Urinary bladder (tissue), 3 donors: ENCODE measurements at regions not wholly inside any gene's neighbourhood (a gene's known extent, or its start where the extent isn't known, plus 50 kb on each side); places are given as distances from the start of the nearest gene placed in this dataset.
"Not testable (repeated sequence)": the region's sequence is repeated elsewhere in the genome, so short reads cannot be mapped to it uniquely, and the experiment has no call there.

ENCODE experiments used
- DNase-seq: peaks from one replicate; pipeline ENCODE4 v3.0.0-alpha.2; 2015; ENCODE audit errors: extremely low spot score
- H3K27ac ChIP-seq: one replicate; pipeline ENCODE4 v1.5.1; 2013; ENCODE audit warnings: low read depth, mild to moderate bottlenecking, moderate library complexity
- H3K36me3 ChIP-seq: one replicate; pipeline ENCODE4 v1.6.1; 2013; ENCODE audit warnings: mild to moderate bottlenecking, moderate library complexity; ENCODE audit not compliant: insufficient read depth
- H3K4me1 ChIP-seq: one replicate; pipeline ENCODE4 v1.6.1; 2013; ENCODE audit warnings: mild to moderate bottlenecking, moderate library complexity; ENCODE audit not compliant: insufficient read depth
- H3K4me3 ChIP-seq: one replicate; pipeline ENCODE4 v1.5.1; 2013; ENCODE audit warnings: low read depth, low read length
- WGBS: extraction: QIAGEN DNeasy Blood & Tissue Kit; methylation state at CpG from one replicate; pipeline ENCODE4 v1.1.7; 2013; 5-methylcytosine and 5-hydroxymethylcytosine counted together
- donor health status: healthy with polysubstance abuse.
- donor health status: healthy.

DNA sequence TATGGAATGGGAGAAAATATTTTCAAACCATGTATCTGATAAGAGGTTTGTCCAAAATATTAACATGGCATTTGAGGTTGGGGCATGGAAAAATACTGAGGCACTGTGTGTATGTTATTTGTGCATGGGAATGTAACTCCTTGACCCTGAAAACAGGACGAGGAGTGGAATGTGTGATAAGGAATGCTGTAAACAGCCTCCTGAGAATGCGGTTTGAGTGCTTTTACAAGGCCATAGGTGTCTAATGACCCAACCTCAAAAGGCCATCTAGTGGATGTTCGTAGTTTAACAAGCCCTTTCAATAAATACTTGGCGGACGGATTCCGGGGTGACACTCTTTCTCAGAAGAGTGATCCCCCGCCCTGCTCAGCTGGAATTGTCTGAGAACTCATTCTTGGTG is 162.9 kb upstream of the USP9X start:
- no peak overlapping the region for H3K4me3 ChIP-seq
- no peaks in the 10 kb centered on the region for H3K4me1 ChIP-seq
- no peaks in the 10 kb centered on the region for H3K36me3 ChIP-seq
- 47% methylated on average over 7 of the region's 7 CpGs for WGBS
- H3K27ac ChIP-seq, result no peak overlapping the region
- DNase-seq, result no peak

DNA sequence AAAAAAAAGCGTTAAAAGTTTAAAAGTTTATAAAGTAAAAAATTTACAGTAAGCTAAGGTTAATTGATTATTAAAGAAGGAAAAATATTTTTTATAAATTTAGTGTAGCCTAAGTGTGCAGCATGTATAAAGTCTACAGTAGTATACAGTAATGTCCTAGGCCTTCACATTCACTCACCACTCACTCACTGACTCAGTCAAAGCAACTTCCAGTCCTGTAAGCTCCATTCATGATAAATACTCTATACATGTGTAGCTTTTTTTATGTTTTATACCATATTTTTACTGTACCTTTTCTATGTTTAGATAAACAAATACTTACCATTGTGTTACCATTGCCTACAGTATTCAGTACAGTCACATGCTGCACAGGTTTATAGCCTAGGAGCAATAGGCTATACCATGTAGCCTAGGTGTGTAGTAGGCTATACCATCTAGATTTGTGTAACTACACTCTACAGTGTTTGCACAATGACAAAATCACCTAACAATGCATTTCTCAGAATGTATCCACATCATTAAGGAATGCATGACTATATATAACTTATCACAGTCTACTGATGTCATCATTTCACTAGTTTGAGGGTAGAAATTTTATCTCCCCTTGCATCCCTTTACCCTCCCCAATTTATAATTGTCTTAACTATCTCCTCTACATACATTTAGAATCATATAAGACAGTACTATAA is 158.4 kb upstream of the USP9X start:
- WGBS, result 95% methylated on average over 1 of the region's 1 CpG
- DNase-seq, H3K27ac ChIP-seq, H3K36me3 ChIP-seq, H3K4me1 ChIP-seq, H3K4me3 ChIP-seq: not testable (repeated sequence)

DNA sequence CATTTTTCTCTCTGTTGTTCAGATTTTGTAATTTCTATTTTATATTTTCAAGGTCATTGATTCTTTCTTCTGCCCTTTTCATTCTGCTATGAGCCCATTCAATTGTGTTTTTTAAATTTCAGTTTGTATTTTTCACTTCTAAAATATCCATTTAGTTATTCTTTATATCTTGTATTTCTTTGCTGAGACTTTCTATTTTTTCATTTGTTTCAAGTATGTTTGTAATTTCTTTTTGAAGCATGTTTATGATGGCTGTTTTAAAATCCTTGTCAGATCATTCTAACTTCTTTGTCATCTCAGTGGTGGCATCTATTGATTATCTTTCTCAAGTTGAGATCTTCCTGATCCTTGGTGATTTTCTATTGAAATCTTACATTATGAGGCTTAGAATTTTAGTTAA is 157.2 kb upstream of the USP9X start:
- no peak for DNase-seq
- H3K36me3 ChIP-seq, result no peaks in the 10 kb centered on the region
- no peak overlapping the region for H3K4me3 ChIP-seq
- H3K27ac ChIP-seq, result no peak overlapping the region
- H3K4me1 ChIP-seq, result no peaks in the 10 kb centered on the region

DNA sequence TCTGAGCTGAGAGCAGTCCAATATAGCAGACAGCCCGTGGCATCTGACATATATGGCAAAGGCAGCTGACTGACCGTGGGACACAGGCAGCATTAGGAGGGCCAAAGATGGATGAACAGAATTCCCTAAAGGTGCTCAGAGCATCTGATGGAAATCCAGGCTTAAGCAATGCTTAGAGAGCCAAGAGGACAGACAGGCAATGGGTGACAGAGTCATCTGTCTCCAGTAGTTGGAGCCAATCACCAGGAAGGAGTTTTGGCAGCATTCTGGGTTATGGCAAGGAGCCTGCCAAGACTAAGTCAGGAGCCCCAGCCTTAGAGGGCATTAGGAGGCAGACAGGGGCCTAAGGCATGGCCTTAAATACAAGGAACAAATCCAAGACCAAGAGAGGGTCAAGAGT is 153.3 kb upstream of the USP9X start:
- Histone ChIP-seq H3K27ac (no peak overlapping the region), H3K4me1 (no peaks in the 10 kb centered on the region), H3K36me3 (no peaks in the 10 kb centered on the region), H3K4me3 (no peak overlapping the region)
- WGBS, result 65% methylated on average over 2 of the region's 2 CpGs
- DNase-seq, result no peak

DNA sequence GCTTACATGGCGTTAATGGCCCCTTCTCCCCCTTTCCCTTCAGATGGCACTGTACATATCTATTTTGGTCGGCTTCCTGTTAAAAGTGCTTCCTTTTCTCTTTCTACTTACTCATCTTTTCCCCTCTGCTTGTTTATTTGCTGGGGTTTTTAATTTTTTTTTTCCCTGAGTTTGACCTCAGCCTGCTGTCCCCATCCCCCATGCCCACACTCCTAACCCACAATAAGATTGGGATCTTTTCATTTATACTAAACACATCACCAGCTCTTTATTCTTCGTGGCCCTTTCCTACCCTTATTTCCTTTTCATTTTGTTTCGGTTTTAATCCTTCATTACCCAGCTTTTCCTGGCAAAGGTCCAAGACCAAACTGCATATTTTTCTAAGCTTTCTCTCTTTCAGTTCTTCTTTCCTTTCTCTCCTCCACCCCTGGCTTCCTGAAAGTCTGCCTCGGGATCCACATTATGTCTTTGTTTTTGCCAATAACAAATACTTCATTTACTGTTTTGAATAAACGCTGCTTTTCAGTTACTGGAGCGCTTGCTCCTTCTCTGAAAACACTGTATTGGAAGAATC is 152.0 kb upstream of the USP9X start:
- 8% methylated on average over 7 of the region's 7 CpGs for WGBS
- no peaks in the 10 kb centered on the region for H3K4me1 ChIP-seq
- DNase-seq, result peak; percentile 28
- H3K27ac ChIP-seq, result peak overlapping the region; percentile 23
- H3K36me3 ChIP-seq, result no peaks in the 10 kb centered on the region
- peak overlapping the region; percentile 31 for H3K4me3 ChIP-seq

DNA sequence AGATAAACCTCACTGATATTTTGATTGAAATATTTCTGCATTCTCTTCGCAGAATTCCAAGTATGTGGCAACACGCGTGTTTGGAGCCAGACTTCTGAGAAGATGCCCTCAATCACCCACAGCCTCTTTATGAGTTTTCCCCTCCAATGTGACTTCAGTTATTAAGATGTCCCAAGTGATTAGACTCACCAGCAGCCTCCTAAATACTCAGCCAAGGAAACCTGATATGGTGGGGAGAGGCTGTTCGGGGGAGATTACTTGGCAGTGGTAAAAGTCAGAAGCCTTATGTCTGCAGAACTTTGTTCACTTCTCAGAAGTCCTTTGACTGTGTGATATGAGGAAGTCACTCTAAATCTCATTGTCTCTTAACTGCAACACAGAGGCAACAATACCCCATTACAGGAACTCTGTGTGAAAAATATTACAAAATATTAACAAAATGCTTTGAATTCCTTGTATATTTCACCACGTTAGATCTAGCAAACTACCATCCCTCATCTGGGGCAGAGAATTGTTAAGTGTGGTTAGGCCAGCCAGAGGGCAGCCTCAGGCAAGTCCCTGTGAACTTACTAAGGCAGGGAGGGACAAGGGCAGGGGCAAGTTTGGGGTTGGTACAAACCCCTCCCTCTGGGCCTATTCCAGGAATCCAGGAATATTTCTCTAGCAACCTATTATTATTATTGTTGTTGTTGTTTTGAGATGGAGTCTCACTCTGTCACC is 151.4 kb upstream of the USP9X start:
- 3% methylated on average over 5 of the region's 5 CpGs for WGBS

DNA sequence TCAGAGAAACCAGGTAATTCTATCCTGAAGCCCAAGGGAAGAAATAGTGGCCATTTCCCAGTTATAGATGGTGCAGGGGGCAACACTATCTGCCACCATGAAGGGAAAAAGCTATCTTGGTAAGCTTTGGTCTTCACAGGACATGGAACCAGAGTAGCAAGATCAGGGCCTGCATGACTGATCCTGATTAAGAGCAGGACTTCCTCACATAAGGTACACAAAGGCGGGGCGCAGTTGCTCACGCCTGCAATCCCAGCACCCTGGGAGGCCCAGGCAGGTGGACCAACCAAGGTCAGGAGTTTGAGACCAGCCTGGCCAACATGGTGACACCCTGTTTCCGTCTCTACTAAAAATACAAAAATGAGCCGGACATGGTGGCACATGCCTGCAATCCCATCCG is 148.4 kb upstream of the USP9X start:
- Histone ChIP-seq H3K36me3 (no peaks in the 10 kb centered on the region), H3K4me1 (no peaks in the 10 kb centered on the region), H3K4me3 (no peak overlapping the region), H3K27ac (no peak overlapping the region)
- DNase-seq, result no peak
- WGBS, result 98% methylated on average over 6 of the region's 6 CpGs

More for the DNA sequence above, 151.4 kb upstream of the USP9X start:
- peak; percentile 29 for DNase-seq
- Histone ChIP-seq H3K36me3 (no peaks in the 10 kb centered on the region), H3K4me3 (peak overlapping the region; percentile 31), H3K4me1 (no peaks in the 10 kb centered on the region), H3K27ac (peak overlapping the region; percentile 18)

DNA sequence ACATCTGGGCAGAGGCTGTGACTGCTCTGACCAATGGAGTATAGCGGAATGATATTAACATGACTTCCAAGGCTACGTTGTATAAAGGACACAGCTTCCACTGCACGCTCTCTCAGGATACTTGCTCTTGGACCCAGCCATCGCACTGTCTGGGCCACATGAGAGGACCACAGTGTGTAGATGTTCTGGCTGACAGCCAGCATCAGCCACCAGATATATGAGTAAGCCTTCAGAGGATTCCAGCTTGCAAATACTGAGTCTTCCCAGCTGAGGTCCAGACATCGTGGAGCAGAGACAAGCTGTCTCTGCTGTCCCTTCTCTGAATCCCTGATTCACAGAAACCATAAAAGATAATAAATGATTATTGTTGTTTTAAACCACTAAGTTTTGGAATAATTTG is 146.8 kb upstream of the USP9X start:
- WGBS, result 60% methylated on average over 5 of the region's 5 CpGs
- Histone ChIP-seq H3K27ac (no peak overlapping the region), H3K4me1 (no peaks in the 10 kb centered on the region), H3K36me3 (no peaks in the 10 kb centered on the region), H3K4me3 (no peak overlapping the region)
- DNase-seq, result no peak

DNA sequence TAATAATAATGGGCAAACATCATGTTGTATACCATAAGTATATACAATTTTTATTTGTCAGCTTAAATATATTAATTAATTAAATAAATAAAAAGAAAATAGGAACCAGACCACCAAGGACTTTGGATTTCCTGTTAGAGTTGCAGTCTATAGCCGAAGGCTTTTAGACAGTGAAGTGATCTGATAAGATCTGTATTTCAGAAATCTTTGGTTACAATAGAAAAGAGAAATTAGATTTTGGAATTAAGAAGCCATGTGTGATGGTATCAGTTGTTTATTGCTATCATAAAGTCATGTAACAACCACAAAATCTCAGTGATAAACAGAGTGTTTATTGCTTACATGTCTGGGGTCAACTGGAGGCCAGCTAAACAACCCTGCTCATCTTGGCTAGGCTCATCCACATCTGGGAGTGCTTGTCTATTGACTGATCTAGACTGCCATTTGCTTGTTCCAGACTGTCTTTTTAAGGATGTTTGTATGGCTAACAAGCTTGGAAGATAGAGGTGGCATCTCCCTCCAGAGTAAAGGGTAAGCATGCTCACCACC is 142.1 kb upstream of the USP9X start:
- WGBS, result 66% methylated on average over 1 of the region's 1 CpG
- no peak overlapping the region for H3K4me3 ChIP-seq
- DNase-seq, result no peak

DNA sequence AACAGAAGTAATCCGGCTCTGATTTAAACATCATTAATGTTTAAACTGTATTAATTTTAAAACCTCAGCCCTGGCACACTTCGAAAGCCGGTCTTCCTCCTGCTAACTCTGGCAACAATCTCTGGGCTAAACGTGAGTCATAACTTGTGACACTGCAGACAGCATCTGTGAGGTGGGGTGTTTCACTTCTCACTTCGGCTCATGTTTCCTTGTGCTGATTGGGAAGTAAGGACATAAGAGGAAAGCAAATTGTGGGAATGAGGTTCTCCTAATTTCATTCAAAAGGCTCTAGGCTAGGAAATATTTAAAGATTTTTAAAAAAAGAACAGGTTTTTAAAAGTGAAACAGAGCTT is 139.9 kb upstream of the USP9X start:
- Histone ChIP-seq H3K36me3 (no peaks in the 10 kb centered on the region), H3K4me3 (no peak overlapping the region), H3K4me1 (no peaks in the 10 kb centered on the region), H3K27ac (no peak overlapping the region)
- DNase-seq, result no peak
- under 1% methylated on average over 5 of the region's 5 CpGs for WGBS

More for the DNA sequence above, 142.1 kb upstream of the USP9X start:
- Histone ChIP-seq H3K4me1 (no peaks in the 10 kb centered on the region), H3K36me3 (no peaks in the 10 kb centered on the region), H3K27ac (no peak overlapping the region)

DNA sequence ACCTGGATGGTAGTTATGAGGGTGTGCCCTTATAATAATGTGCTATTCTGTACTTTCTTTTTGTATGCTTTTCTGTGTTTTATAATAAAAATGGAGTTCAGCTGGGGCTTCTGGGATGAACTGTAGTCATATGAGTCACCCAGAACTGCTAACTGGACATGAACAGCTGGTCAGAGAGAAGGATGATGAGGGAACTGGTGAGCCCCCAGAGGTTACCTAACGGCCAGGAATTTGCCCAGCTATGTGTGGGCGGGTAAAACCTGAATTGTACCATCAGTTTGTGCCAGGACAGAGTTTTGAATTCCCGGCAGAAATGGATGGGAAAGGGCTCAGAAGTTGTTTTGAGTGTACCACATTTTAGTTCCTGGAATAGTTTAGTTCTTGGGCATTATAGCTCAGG is 138.0 kb upstream of the USP9X start:
- H3K36me3 ChIP-seq, result no peaks in the 10 kb centered on the region
- H3K27ac ChIP-seq, result no peak overlapping the region
- DNase-seq, result no peak
- WGBS, result 59% methylated on average over 3 of the region's 3 CpGs
- no peak overlapping the region for H3K4me3 ChIP-seq
- H3K4me1 ChIP-seq, result no peaks in the 10 kb centered on the region

DNA sequence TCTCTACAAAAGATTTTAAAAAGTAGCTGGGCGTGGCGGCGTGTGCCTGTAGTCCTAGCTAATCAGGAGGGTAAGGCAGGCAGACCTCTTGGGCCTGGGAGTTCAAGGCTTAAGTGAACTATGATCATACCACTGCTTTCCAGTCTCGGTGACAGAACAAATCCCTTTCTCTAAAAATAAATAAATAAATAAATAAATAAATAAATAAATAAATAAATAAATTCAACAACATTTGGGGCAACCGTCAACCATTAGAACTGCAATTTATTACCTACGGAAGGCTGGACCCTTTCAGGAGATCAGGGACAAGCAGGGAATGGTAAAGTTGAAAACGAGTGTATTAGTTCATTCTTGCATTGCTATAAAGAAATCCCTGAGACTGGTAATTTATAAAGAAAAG is 136.2 kb upstream of the USP9X start:
- Histone ChIP-seq H3K27ac (no peak overlapping the region), H3K4me3 (no peak overlapping the region), H3K36me3 (no peaks in the 10 kb centered on the region), H3K4me1 (no peaks in the 10 kb centered on the region)
- 84% methylated on average over 7 of the region's 7 CpGs for WGBS
- no peak for DNase-seq

DNA sequence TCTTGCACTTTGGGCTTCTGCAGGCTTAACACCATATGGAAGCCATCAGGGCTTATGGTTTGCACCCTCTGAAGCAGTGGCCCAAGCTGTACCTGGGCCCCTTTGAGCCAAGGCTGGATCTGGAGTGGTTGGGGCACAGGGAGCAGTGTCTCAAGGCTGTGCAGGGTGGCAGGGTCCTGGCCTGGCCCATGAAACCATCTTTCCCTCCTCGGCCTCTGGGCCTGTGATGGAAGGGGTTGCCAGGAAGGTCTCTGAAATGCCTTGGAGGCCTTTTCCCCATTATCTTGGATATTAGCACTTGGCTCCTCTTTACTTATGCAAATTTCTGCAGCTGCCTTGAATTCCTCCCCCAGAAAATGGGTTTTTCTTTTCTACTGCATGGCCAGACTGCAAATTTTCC is 134.7 kb upstream of the USP9X start:
- DNase-seq, result no peak
- Histone ChIP-seq H3K4me3 (no peak overlapping the region), H3K36me3 (no peaks in the 10 kb centered on the region), H3K27ac (no peak overlapping the region), H3K4me1 (no peaks in the 10 kb centered on the region)
- 80% methylated on average over 1 of the region's 1 CpG for WGBS

DNA sequence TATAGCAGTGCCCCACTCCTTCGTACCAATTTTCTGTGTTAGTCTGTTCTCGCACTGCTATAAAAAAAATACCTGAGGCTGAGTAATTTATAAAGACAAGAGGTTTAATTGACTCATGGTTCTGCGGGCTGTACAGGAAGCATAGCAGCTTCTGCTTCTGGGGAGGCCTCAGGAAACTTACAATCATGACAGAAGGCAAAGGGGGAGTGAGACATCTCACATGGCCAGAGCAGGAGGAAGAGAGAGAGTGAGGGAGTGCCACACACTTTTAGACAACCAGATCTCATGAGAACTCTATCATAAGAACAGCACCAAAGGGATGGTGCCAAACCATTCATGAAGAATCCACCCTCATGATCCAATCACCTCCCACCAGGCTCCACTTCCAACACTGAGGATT is 133.8 kb upstream of the USP9X start:
- not testable (repeated sequence) for H3K27ac ChIP-seq, H3K4me3 ChIP-seq, H3K4me1 ChIP-seq, DNase-seq, H3K36me3 ChIP-seq
- 89% methylated on average over 3 of the region's 3 CpGs for WGBS
